Stimulated activated CD4-positive, alpha-beta T cell treated with anti-CD3 and anti-CD28 coated beads, Interleukin-2, amount 100 ng/mL, for 48 hours (primary cell): ENCODE measurements at regions not wholly inside any gene's neighbourhood (a gene's known extent, or its start where the extent isn't known, plus 50 kb on each side); places are given as distances from the start of the nearest gene placed in this dataset.
"Not testable (repeated sequence)": the region's sequence is repeated elsewhere in the genome, so short reads cannot be mapped to it uniquely, and the experiment has no call there.

Source experiments
- DNase-seq, 2 donors: peaks; one replicate each; pipeline ENCODE4 v3.0.0-alpha.2; 2020

- no peak for DNase-seq
Observed at GRCh38 chr12:11446372-11446771, 51.0 kb upstream of the PRB2 start.

- no peak for DNase-seq
Observed at GRCh38 chr12:11457996-11458645, 62.8 kb upstream of the PRB2 start.

- DNase-seq: no peak
Observed at GRCh38 chr12:11460343-11461023, 65.1 kb upstream of the PRB2 start.

GRCh38 chr12:11461433-11461832 is 66.1 kb upstream of the PRB2 start:
- DNase-seq: no peak

- DNase-seq: no peak
Observed at GRCh38 chr12:11477110-11477509, 81.7 kb upstream of the PRB2 start.

GRCh38 chr12:11482955-11483354 is 87.6 kb upstream of the PRB2 start:
- DNase-seq: no peak

- DNase-seq: peak; percentile 76 to 79
Observed at GRCh38 chr12:11486623-11487444, 91.5 kb upstream of the PRB2 start.

- no peak for DNase-seq
Observed at GRCh38 chr12:11496157-11496851, 100.9 kb upstream of the PRB2 start.

GRCh38 chr12:11497438-11497837 is 102.1 kb upstream of the PRB2 start:
- no peak for DNase-seq

GRCh38 chr12:11497995-11498394 is 102.6 kb upstream of the PRB2 start:
- DNase-seq: no peak

- DNase-seq: not testable (repeated sequence)
Observed at GRCh38 chr12:11498574-11498973, 103.2 kb upstream of the PRB2 start.

- no peak for DNase-seq
Observed at GRCh38 chr12:11499806-11500187, 104.4 kb upstream of the PRB2 start.

GRCh38 chr12:11500188-11500860 is 105.0 kb upstream of the PRB2 start:
- DNase-seq: peak; percentile 79 to 82

- DNase-seq: no peak
Observed at GRCh38 chr12:11500861-11501230, 105.5 kb upstream of the PRB2 start.

- no peak for DNase-seq
Observed at GRCh38 chr12:11508699-11509098, 113.3 kb upstream of the PRB2 start.

- DNase-seq: no peak
Observed at GRCh38 chr12:11509326-11509725, 114.0 kb upstream of the PRB2 start.

- no peak for DNase-seq
Observed at GRCh38 chr12:11510671-11511070, 115.3 kb upstream of the PRB2 start.

GRCh38 chr12:11513288-11513687 is 117.9 kb upstream of the PRB2 start:
- DNase-seq: no peak

- no peak for DNase-seq
Observed at GRCh38 chr12:11517080-11517479, 121.7 kb upstream of the PRB2 start.

- no peak for DNase-seq
Observed at GRCh38 chr12:11524446-11524845, 125.0 kb upstream of the ETV6 start.

GRCh38 chr12:11534064-11534463 is 115.4 kb upstream of the ETV6 start:
- no peak for DNase-seq

- no peak for DNase-seq
Observed at GRCh38 chr12:11535127-11535526, 114.3 kb upstream of the ETV6 start.

- no peak for DNase-seq
Observed at GRCh38 chr12:11539156-11539555, 110.3 kb upstream of the ETV6 start.
